HuH-7.5 (cell line): ENCODE measurements at regions not wholly inside any gene's neighbourhood (a gene's known extent, or its start where the extent isn't known, plus 50 kb on each side); places are given as distances from the start of the nearest gene placed in this dataset.

Experiments used
- DNase-seq: peaks from one replicate; pipeline ENCODE4 v3.0.0; 2011; ENCODE audit warnings: low spot score

DNA sequence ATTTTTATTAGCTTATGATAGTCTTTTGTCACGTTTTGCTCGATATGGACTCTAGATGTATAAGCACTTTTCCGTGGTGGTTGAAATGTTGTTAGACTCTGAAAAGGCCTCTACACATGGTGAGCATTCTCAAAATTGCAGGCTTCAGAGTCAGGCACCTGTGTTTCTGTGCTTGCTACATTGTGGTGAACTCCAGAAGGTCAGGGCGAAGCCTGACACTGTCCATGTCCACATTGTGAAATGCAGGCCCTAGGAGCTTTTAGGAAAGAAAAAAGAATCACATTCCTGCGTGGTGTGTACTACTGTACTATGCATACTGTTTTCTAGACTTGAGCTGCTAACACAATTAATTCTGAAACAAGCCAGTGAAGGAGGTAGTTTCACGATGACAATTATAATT lies 86.3 kb downstream of the HS3ST1 start:
- DNase-seq, result no peak

DNA sequence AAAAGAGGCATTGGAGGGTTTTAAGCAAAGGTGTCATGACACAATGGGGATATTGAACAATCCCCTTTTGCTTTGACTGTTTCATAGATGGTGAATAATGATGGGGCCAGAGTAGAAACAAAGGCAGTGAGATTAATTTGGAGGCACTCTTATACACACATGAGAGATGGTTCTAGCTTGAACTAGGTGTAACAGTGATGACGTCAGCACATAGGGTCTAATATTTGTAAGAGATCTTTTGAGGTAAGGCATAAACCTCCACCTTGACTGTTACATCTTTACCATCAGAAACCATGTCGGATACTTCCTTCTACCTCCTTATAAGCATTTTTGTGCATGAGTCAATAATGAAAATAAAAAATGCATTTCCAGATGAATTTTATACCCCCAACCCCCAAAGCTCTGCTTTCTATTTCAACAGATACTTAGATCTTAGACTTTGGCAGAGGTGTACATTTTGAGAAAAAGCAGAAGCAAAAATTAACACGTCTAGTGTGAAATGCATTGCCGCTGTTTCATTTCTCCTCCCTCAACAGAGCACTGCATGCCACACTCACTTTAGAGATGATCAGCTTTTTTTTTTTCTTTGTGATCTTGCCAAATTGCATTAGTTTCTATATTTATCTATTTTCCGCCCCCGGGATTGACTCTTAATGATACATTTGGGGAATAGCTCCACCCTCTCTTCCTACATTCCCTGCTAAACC lies 87.2 kb downstream of the HS3ST1 start:
- DNase-seq, result no peak

DNA sequence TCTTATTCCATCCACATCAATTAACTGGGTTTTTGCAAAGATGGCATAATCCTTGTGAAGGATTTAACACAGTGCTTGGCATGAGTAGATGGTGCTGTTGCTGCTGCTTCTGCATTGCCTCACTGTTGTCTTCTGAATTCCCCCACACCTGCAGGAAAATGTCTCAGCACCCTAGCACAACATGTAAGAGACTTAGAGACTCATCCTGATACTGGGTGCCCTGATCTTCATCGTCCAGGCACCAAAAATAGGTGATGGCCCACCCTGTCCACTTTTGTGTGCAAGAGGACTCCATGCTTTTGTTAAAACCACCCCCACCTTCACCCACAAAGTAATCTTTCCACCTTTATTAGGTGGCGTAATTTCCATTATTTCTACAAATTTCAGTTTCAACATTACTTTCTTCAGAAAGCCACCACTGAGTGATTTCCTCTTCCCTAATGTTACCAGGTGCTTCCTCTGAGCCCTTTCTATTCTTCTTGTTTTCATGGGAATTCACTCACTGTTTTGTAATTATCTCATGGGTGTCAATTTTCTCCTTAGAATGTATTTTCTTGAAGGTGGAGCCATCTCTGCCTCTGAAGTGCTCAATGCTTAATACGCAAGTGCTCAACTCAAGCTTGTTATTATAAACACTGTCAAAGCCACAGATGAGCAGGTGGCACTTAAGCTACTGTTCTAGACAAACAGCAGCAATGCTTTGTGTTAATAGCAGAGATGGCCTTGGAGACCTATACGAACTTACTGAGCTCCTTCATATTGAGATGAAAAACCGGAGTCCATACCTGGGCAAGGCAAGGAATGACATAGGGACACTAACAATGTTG lies 89.5 kb downstream of the HS3ST1 start:
- DNase-seq, result no peak

DNA sequence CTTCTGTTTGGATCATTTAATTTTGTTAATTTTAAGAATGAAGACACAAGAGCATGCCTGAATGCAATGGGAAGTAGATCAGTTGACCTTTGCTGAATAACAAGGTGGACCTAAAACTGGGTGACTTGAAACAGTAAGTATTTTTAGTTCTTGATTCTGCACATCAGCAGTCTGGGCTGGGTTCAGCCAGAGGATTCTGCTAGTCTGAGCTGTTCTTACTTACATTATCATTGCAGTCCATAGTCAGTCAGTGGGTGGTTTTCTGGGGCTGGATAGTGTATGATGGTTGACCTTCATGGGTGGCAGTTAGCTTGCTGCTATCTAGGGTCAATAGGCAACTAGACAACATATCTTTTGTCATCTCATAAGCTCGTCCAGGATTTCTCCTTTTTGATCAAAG lies 91.4 kb downstream of the HS3ST1 start:
- DNase-seq, result no peak

DNA sequence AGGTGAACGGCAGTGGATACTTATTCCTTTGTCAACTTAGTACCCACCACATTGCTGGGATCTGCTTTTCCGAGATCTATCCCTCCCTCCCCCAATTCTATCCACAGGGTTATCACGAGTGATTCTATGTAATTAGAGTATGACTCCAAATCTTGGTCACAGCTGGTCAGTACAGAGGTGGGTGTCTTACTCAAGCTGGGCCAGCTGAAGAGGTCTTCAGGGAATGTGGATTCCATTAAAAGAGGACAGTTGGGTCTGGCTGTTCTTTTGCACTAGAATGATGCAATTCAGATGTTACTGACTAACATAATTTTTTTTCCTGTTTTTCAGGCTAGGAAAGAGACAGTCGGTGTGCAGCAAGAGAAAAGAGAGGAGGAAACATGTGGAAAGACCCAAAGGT lies 92.3 kb downstream of the HS3ST1 start:
- no peak for DNase-seq

DNA sequence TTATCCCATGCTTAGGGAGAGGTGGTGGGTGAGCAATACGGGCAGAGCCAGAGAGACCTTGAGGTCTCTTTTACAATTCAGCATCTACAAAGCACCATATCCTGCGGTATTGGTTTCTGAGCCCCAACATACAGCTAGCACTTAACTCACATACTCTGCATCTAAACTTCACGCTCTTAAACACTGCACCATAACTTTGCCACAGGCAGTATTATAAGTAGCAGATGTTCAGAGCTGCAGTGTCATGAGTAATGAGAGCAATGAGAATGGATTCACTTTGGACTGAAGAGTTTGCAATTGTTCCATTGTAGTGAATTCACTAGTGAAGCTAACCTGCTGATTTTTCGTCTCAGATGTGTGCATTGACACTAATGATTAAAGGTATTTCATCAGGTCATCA lies 93.8 kb downstream of the HS3ST1 start:
- no peak for DNase-seq

DNA sequence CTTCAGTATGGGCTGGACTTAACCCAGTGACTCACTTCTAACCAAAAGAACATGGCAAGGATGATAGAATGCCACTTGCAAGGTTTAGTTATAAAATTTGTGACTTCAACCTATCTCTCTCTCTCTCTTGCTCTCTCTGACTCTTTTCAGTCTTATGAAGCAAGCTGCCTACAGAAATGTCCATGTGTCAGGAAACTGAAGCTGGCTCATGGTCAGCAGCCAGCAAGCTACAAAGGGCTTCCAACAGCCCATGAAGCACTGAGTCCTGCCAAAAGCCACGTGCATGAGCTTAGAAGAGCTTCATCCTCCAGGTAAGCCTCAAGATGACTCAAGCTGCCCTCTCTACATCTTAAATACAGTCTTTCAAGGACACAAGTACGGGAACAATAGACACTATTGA lies 100.3 kb downstream of the HS3ST1 start:
- DNase-seq, result no peak

DNA sequence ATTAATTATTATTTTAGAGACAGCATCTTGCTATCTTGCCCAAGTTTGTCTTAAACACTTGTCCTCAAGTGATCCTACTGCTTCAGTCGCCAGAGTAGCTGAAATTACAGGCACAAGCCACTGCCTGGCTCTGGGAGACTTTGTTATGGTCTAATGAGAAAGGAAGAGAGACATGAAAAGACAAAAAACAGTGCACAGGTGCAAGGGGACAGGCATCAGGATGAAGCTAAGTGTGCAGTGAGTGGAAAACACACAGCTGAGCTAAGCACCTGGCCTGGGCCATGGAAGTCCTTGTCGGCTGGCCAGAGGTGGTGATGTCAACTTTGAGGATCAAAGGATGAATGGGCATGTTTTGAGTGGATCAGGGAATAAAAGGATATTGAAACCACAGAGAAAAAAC lies 102.7 kb downstream of the HS3ST1 start:
- no peak for DNase-seq

DNA sequence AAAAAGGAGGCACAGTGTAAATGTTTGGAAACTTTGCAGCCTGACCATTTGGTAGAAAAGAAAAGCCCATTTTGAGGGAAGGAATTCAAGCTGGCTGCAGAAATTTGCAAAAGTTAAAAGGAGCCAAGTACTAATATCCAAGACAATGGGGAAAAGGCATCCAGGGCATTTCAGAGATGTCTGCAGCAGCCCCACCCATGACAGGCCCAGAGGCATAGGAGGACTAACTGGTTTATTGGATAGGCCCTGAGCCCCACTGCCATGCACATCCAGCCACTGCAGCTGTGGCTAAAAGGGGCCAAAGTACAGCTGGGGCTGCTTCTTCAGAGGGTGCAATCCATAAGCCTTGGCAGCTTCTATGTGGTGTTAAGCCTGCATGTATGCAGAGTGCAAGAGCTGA lies 104.9 kb downstream of the HS3ST1 start:
- no peak for DNase-seq

DNA sequence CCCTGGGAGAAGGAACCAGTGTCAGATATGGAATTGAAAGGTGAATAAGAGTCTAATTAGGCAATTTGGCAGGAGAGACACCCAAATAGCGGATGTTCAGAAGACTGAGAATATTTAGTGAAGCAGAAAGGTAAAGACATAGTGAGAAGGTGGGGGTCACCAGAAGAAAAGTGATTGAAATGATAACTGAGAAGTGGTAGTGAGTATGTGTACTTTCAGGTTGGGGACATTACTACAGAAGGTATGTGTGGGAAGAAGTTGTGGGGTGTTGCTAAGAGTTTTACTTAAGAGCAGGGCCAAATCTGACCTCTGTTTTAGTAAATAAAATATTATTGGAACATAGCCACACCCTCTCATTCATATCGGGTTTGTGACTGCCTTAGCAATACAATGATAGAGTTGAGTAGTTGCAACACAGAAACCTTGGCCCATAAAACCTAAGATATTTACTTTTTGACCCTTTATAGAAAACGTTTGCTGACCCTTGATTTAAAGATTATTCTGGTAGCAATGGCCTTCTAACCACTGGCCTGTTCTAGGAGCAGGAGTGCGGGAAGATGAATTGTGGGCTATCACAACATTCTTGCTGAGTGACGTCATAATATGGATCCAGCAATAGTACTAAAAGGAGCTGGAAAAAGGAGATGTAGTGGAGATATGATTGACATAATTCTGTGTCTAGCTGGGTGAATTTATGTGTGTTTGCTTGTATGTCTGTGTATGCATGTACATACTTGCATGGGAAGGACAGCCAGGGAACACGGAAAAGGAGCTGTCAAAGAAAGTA lies 115.3 kb downstream of the HS3ST1 start:
- no peak for DNase-seq

DNA sequence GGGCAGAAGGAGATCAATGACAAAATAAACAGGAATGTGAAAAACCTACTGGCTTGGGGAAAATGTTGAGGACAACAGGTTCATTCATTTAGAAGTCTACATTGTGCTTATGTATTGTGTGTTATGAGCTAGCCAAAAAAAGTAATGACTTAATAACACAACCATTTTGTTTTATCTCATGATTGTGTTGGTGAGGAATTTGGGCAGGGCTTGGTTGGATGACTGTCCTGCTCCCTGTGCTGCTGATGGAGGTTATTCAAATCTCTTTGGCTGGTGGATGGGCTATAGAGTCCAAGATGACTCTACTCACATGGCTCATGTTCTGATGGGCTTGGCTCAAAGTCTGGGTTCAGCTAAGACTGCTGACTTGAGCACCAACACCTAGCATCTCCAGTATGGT lies 116.3 kb downstream of the HS3ST1 start:
- DNase-seq, result no peak

DNA sequence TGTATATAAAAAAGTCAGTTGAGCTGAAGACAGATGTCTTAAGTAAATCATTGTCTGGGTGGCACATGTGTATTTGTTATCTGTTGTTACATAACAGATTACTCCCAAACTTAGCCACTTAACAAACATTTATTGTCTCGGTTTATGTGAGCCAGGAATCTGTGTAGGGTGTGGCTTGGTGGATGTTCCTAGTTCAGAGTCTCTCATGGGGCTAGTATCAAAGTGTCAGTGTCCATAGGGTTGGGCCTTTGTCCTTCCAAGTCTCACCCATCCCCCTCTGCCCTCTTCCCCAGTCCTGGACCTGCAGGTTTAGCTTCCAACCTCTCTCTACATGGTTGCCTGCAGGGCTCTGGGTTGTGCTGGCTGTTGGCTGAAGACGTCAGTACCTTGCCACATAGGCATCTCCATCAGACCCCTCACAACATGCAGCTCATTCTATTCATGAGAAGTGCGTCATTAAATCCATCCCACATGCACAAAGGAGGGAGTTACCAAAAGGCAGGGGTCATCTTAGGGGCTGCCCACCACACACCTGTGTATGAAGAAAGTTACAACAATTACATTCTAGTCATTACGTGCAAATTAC lies 127.5 kb downstream of the HS3ST1 start:
- DNase-seq, result no peak

DNA sequence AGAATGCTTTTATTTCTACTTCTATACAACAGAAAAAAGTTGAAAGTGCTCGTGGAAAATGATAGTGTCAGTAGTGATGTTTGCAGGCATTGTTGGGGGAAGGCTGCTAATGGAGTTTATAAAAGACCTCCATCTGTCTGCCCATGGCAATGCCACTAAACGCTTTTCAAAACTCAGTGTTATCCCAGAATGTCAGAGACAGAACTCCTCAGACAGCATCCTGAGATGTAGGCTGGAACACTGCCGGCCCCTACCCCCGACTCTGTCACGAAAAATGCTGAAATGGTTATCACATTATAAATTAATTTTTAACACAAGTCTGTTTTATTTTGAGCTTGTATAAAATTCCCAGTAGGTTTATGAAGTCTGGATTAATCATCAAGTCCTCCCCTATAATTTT lies 128.9 kb downstream of the HS3ST1 start:
- no peak for DNase-seq

DNA sequence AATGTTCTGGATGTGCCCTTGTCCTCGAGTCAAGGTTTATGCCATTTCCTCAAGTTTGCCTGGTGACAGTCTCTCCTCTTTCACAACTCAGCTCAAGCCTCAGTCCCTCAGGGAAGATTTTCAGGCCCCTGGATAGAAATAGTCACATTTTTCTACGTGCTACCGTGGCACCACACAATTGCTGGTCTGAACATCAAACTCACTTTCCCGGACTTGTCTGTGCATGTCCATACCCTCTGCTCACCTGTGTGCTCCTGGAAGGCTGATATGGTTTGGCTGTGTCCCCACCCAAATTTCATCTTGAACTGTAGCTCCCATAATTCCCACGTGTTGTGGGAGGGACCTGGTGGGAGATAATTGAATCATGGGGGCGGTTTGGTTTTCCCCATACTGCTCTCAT lies 129.7 kb downstream of the HS3ST1 start:
- DNase-seq, result no peak

DNA sequence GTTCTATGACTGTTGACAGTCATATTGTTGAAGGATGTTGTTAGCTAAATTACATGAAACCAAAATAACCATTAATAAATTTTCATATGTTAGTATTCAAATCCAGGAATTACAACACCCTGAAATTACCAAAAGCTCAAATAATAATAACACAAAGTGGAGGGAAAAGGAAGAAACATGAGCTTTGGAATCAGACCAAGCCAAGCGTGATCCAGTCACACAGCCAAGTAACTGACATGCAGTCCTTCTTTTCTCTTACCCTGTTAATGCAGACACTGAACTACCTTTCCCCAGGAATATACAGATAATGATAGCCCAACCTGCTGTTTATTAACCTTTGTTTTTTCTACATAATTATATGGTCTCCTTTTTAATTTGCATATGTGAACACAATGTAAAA lies 130.2 kb downstream of the HS3ST1 start:
- DNase-seq, result no peak

DNA sequence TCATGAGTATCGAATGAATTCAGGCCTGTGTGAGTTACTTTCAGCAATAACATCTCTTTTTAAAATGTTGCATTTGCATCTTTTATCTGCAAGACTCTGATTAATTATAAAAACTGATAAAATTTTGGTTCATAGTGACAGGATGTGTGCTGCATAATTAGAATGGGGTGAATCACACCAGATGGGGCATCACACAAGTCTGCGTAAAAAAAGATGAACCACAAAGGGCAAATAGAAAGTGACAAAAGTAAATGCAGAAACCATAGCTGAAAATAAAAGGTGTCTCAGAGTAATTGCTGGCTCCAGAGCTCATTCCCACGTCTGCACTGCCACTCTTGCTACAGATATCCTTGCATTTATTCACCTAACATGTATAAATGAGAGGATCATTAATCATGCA lies 131.1 kb downstream of the HS3ST1 start:
- no peak for DNase-seq

DNA sequence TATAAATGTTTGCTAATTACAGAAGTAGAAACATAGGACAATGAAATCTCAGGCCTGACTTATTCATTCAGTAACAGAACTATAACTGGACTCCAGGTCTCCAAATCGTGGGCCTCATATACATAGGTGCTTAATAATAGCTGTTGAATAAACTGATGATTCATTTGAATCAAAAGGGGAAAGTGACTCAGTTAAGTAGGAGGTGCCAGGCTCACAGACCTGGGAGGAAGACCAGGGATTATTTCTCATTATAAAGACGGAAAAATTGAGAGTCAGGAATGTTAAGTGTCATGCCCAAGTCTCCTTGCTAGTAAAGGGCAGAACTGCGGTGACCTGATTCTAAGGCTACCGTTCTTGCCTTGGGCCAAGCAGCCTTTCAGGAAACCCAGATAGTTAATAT lies 131.5 kb downstream of the HS3ST1 start:
- no peak for DNase-seq

DNA sequence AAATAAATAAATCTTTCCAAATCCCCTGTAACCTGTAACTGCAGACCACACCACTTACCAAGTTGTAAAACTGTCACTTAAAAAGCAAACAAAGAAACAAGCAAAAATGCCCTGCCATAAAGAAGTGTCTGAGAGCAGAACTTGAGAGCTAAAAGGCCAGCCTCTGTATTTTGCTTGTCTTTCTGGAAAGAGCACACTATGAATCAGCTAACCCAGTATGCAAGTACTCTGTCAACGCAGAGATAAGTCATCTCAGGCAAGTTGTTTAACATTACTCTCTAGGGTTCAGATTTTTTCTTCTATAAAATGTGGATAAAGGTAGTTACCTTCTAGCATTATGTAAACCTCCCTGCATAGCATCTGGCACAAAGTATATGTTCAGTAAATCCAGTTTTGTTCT lies 134.8 kb downstream of the HS3ST1 start:
- no peak for DNase-seq

DNA sequence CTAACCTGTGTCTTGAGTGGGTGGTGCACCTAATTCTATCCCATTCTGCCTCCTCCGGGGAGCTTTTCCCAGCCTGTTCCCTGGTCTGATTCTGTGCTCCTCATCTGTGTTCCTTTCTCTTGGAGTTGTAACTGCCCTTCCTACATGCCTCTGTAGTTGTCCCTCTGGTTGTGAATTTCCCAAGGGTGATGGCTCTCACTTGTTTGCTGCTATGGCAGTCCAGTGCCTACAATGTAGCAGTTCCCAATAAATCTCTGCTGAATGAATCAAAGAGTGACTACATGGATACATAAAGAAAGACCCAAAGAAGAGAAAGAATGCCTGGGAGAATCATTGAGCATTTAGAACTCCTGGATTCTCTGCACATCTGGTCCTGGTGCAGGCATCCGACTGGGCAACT lies 141.6 kb downstream of the HS3ST1 start:
- DNase-seq, result no peak

DNA sequence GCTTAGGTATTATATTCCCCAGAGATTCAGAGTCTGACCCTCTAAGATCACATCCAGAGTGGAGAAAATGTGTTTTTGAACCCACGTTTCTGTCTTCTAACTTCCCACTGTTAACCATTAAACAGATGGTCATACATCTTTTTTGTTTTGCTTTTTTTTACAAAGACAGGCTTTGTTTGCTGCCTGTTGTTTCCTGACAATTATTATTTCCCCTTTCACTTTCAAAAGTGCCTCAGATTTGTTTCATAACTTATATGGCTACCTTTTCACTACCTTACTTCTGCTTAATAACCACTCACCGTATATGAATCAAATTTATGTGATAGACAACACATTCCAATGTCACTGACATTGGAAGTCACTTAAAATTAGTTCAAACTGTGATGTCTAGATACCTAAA lies 142.2 kb downstream of the HS3ST1 start:
- no peak for DNase-seq

DNA sequence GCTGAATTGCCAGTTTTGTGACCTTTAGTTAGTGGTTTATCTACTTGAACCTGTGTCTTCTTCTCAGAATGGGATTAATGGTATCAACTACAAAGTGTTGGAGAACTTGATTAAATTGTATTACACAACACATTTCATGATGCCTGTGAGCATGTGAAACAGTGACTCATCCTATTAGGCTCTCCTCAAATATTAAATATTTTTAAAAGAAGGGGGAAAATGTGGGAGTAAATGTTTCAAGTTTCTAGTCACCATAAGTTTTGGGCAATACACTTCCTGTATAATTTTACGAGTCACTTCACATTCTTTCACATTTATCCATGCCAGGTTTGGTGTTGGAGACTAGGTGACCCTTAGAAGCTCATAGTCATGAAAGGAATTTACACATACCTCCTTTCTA lies 147.0 kb downstream of the HS3ST1 start:
- DNase-seq, result no peak

DNA sequence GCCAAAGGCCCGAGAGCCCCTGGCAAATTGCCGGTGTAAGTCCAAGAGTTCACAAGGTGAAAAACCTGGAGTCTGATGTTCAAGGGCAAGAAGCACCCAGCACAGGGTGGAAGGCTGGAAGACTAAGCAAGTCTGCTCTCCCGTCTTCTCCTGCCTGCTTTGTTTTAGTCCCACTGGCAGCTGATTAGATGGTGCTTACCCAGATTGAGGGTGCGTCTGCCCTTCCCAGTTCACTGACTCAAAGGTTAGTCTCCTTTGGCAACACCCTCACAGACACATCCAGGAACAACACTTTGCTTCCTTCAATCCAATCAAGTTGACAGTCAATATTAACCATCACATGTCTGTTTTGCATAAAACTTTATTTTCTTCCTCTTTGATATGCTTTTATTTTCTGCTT lies 157.4 kb downstream of the HS3ST1 start:
- DNase-seq, result no peak

DNA sequence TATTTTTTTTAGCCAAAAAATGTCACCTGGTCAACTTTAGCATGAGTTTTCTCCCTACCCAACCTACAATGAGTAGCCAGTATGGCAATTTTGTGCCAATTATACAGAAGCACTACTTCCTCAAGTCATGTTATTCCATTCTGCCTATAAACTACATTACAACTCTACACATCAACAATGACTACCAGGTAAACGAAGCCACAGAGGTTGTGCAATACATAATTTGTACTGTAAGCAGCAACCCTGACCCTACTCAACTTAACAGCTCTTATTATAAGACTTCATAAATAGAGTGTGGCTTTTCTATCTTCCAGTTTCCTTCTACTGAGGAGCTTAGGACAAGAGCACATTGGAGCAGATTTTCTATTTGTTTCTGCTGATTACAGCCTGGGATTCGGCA lies 160.5 kb downstream of the HS3ST1 start:
- no peak for DNase-seq
